ENCODE measurements at regions not wholly inside any gene's neighbourhood (a gene's known extent, or its start where the extent isn't known, plus 50 kb on each side); places are given as distances from the start of the nearest gene placed in this dataset.
"Not testable (repeated sequence)": the region's sequence is repeated elsewhere in the genome, so short reads cannot be mapped to it uniquely, and the experiment has no call there.

- H3K9me3 Mint-ChIP-seq, result no peaks in the 10 kb centered on the region
- no peaks in the 10 kb centered on the region for H3K27me3 Mint-ChIP-seq (ENCODE audit: low read depth)
- no peak for TF ChIP-seq CTCF (IDR thresholded peaks at IDR 0.05; ENCODE audit: unreplicated experiment in 3 of 3)
- no peak overlapping the region for H3K4me3 Mint-ChIP-seq
- no peaks in the 10 kb centered on the region for H3K36me3 Mint-ChIP-seq (ENCODE audit: low read depth)
- H3K27ac Mint-ChIP-seq, result no peak overlapping the region
- no peaks in the 10 kb centered on the region for H3K4me1 Mint-ChIP-seq
These were observed 2027.7 kb downstream of the MRPL39 start for GRCh38 chr21:23579573-23579972.

- no peak overlapping the region for H3K27ac Mint-ChIP-seq
- no peak for TF ChIP-seq CTCF (IDR thresholded peaks at IDR 0.05; ENCODE audit: unreplicated experiment in 3 of 3)
- H3K9me3 Mint-ChIP-seq, result no peaks in the 10 kb centered on the region
- H3K4me3 Mint-ChIP-seq, result no peak overlapping the region
- H3K4me1 Mint-ChIP-seq, result no peaks in the 10 kb centered on the region
- no peaks in the 10 kb centered on the region for H3K27me3 Mint-ChIP-seq (ENCODE audit: low read depth)
- no peaks in the 10 kb centered on the region for H3K36me3 Mint-ChIP-seq (ENCODE audit: low read depth)
These were observed 2029.3 kb downstream of the MRPL39 start for GRCh38 chr21:23578027-23578426.

GRCh38 chr21:23574932-23575331 lies 2032.3 kb downstream of the MRPL39 start:
- Mint-ChIP-seq H3K27me3 (ENCODE audit: low read depth) (no peaks in the 10 kb centered on the region), H3K36me3 (ENCODE audit: low read depth) (no peaks in the 10 kb centered on the region), H3K4me1 (no peaks in the 10 kb centered on the region), H3K27ac (no peak overlapping the region), H3K9me3 (no peaks in the 10 kb centered on the region), H3K4me3 (no peak overlapping the region)
- no peak for TF ChIP-seq CTCF (IDR thresholded peaks at IDR 0.05; ENCODE audit: unreplicated experiment in 3 of 3)

GRCh38 chr21:23548924-23549323 lies 2058.4 kb downstream of the MRPL39 start:
- H3K27me3 Mint-ChIP-seq (ENCODE audit: low read depth); H3K4me1 Mint-ChIP-seq; H3K27ac Mint-ChIP-seq; H3K36me3 Mint-ChIP-seq (ENCODE audit: low read depth); H3K9me3 Mint-ChIP-seq; H3K4me3 Mint-ChIP-seq: not testable (repeated sequence)

- Mint-ChIP-seq H3K9me3 (no peaks in the 10 kb centered on the region), H3K4me3 (no peak overlapping the region), H3K27ac (no peak overlapping the region), H3K36me3 (ENCODE audit: low read depth) (no peaks in the 10 kb centered on the region), H3K4me1 (no peaks in the 10 kb centered on the region), H3K27me3 (ENCODE audit: low read depth) (no peaks in the 10 kb centered on the region)
- no peak for TF ChIP-seq CTCF (IDR thresholded peaks at IDR 0.05; ENCODE audit: unreplicated experiment in 3 of 3)
These were observed 2063.9 kb downstream of the MRPL39 start for GRCh38 chr21:23543333-23543732.

GRCh38 chr21:23542097-23542496 lies 2065.2 kb downstream of the MRPL39 start:
- TF ChIP-seq CTCF (IDR thresholded peaks at IDR 0.05; ENCODE audit: unreplicated experiment in 3 of 3), result no peak
- Mint-ChIP-seq H3K36me3 (ENCODE audit: low read depth) (no peaks in the 10 kb centered on the region), H3K27ac (no peak overlapping the region), H3K4me1 (no peaks in the 10 kb centered on the region), H3K4me3 (no peak overlapping the region), H3K9me3 (no peaks in the 10 kb centered on the region), H3K27me3 (ENCODE audit: low read depth) (no peaks in the 10 kb centered on the region)

GRCh38 chr21:23541571-23541970 lies 2065.7 kb downstream of the MRPL39 start:
- H3K27ac Mint-ChIP-seq, result no peak overlapping the region
- H3K36me3 Mint-ChIP-seq (ENCODE audit: low read depth), result no peaks in the 10 kb centered on the region
- no peak overlapping the region for H3K4me3 Mint-ChIP-seq
- H3K27me3 Mint-ChIP-seq (ENCODE audit: low read depth), result no peaks in the 10 kb centered on the region
- no peak for TF ChIP-seq CTCF (IDR thresholded peaks at IDR 0.05; ENCODE audit: unreplicated experiment in 3 of 3)
- H3K9me3 Mint-ChIP-seq, result no peaks in the 10 kb centered on the region
- no peaks in the 10 kb centered on the region for H3K4me1 Mint-ChIP-seq

Data from nephron (organoid).